DND-41 (cell line): ENCODE measurements at regions not wholly inside any gene's neighbourhood (a gene's known extent, or its start where the extent isn't known, plus 50 kb on each side); places are given as distances from the start of the nearest gene placed in this dataset.

ENCODE experiments used
- ATAC-seq: fragments of 200-7000 bp; cut with Tn5 transposase; 3 replicates; pipeline ENCODE4 v1.9.1; 2021; ENCODE audit warnings: low read depth; ENCODE audit not compliant: insufficient read depth
- DNase-seq: peaks from one replicate; pipeline ENCODE4 v3.0.0-alpha.2; 2020
- H2AFZ ChIP-seq: 2 replicates; pipeline ENCODE4 v1.6.0; 2012; ENCODE audit warnings: low read depth, low read length
- H3K27ac ChIP-seq: 2 replicates; pipeline ENCODE4 v1.5.1; 2012; ENCODE audit warnings: low read length, inconsistent platforms
- H3K27me3 ChIP-seq: fragments of 200-600 bp; sonication (generic); 2 replicates; pipeline ENCODE4 v1.6.0; 2012; ENCODE audit warnings: low read length, mild to moderate bottlenecking, inconsistent platforms; ENCODE audit not compliant: insufficient read depth, poor library complexity
- H3K36me3 ChIP-seq: 2 replicates; pipeline ENCODE4 v1.5.1; 2012; ENCODE audit warnings: low read length, inconsistent platforms; ENCODE audit not compliant: insufficient read depth
- H3K4me1 ChIP-seq: 2 replicates; pipeline ENCODE4 v1.5.1; 2012; ENCODE audit warnings: mild to moderate bottlenecking, low read length; ENCODE audit not compliant: insufficient read depth
- H3K4me2 ChIP-seq: 2 replicates; pipeline ENCODE4 v1.6.0; 2012; ENCODE audit warnings: mild to moderate bottlenecking, moderate library complexity, low read length, inconsistent platforms; ENCODE audit not compliant: insufficient read depth
- H3K4me3 ChIP-seq, 2 experiments: fragments of 200-600 bp in 1 of 2; shearing (Covaris generic) in 1 of 2; 2 replicates each; pipeline ENCODE4 v1.5.1; 2012 to 2016; ENCODE audit warnings: inconsistent platforms in 2 of 2, low read length in 2 of 2, mild to moderate bottlenecking in 2 of 2, low read depth in 1 of 2, moderate library complexity in 1 of 2
- H3K79me2 ChIP-seq: 2 replicates; pipeline ENCODE4 v1.6.0; 2012; ENCODE audit warnings: low read length, inconsistent platforms; ENCODE audit not compliant: insufficient read depth
- H3K9ac ChIP-seq: 2 replicates; pipeline ENCODE4 v1.6.0; 2012; ENCODE audit warnings: low read depth, mild to moderate bottlenecking, inconsistent platforms, low read length, moderate library complexity
- H3K9me3 ChIP-seq: 2 replicates; pipeline ENCODE4 v1.5.1; 2012; ENCODE audit warnings: low read length, moderate library complexity, mild to moderate bottlenecking, inconsistent platforms; ENCODE audit not compliant: insufficient read depth, severe bottlenecking
- H4K20me1 ChIP-seq: 2 replicates; pipeline ENCODE4 v1.6.0; 2012; ENCODE audit warnings: low read length; ENCODE audit not compliant: insufficient read depth
- EZH2 ChIP-seq: IDR thresholded peaks from 3 replicates; pipeline ENCODE4 v1.6.1; 2012; ENCODE audit warnings: borderline replicate concordance, low read depth, mild to moderate bottlenecking, moderate library complexity, low read length, inconsistent platforms; ENCODE audit not compliant: severe bottlenecking
- TF ChIP-seq, protein P1 (sequence below): IDR thresholded peaks from 2 replicates; pipeline ENCODE4 v1.5.1; 2012; ENCODE audit warnings: borderline replicate concordance, low read length, moderate library complexity, mild to moderate bottlenecking; ENCODE audit not compliant: poor library complexity, severe bottlenecking; ENCODE audit errors: extremely low read depth

- no peaks in the 10 kb centered on the region for H4K20me1 ChIP-seq
- no peaks in the 10 kb centered on the region for H3K27me3 ChIP-seq
- H3K36me3 ChIP-seq: no peaks in the 10 kb centered on the region
- ATAC-seq (no peak), DNase-seq (no peak)
- H3K9ac ChIP-seq: no peak overlapping the region
- no peak for TF ChIP-seq EZH2
- TF ChIP-seq, protein P1, sequence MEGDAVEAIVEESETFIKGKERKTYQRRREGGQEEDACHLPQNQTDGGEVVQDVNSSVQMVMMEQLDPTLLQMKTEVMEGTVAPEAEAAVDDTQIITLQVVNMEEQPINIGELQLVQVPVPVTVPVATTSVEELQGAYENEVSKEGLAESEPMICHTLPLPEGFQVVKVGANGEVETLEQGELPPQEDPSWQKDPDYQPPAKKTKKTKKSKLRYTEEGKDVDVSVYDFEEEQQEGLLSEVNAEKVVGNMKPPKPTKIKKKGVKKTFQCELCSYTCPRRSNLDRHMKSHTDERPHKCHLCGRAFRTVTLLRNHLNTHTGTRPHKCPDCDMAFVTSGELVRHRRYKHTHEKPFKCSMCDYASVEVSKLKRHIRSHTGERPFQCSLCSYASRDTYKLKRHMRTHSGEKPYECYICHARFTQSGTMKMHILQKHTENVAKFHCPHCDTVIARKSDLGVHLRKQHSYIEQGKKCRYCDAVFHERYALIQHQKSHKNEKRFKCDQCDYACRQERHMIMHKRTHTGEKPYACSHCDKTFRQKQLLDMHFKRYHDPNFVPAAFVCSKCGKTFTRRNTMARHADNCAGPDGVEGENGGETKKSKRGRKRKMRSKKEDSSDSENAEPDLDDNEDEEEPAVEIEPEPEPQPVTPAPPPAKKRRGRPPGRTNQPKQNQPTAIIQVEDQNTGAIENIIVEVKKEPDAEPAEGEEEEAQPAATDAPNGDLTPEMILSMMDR: no peak
- no peaks in the 10 kb centered on the region for H3K79me2 ChIP-seq
- no peaks in the 10 kb centered on the region for H3K4me1 ChIP-seq
- no peak overlapping the region for H2AFZ ChIP-seq
- H3K27ac ChIP-seq: no peak overlapping the region
- H3K4me2 ChIP-seq: no peak overlapping the region
- no peak overlapping the region for H3K4me3 ChIP-seq
- H3K9me3 ChIP-seq: no peaks in the 10 kb centered on the region
Observed at GRCh38 chrX:26286836-26287235, 70.9 kb downstream of the MAGEB5 start.
